MM.1S (cell line): ENCODE measurements at regions not wholly inside any gene's neighbourhood (a gene's known extent, or its start where the extent isn't known, plus 50 kb on each side); places are given as distances from the start of the nearest gene placed in this dataset.

Experiments
- DNase-seq: peaks from one replicate; pipeline ENCODE4 v3.0.0-alpha.2; 2015
- H2AFZ ChIP-seq: fragments of 300-600 bp; sonication (generic); 2 replicates; pipeline ENCODE4 v1.6.0; 2016; ENCODE audit warnings: antibody characterized with exemption, low read length
- H3F3A ChIP-seq: fragments of 300-600 bp; sonication (generic); 2 replicates; pipeline ENCODE4 v1.6.1; 2016; ENCODE audit warnings: mild to moderate bottlenecking, antibody characterized with exemption, low read length, moderate library complexity, mixed read lengths; ENCODE audit not compliant: insufficient read depth
- H3K27ac ChIP-seq: fragments of 300-600 bp; sonication (generic); 2 replicates; pipeline ENCODE4 v1.5.1; 2016; ENCODE audit warnings: mild to moderate bottlenecking, low read length
- H3K27me3 ChIP-seq: fragments of 300-600 bp; sonication (generic); replicated peaks from 2 replicates; pipeline ENCODE4 v1.6.0; 2016; ENCODE audit warnings: low read length; ENCODE audit not compliant: insufficient read depth
- H3K36me3 ChIP-seq: fragments of 300-600 bp; sonication (generic); replicated peaks from 2 replicates; pipeline ENCODE4 v1.6.1; 2016; ENCODE audit warnings: mild to moderate bottlenecking, low read length, mixed read lengths; ENCODE audit not compliant: insufficient read depth
- H3K4me1 ChIP-seq: fragments of 300-600 bp; sonication (generic); 2 replicates; pipeline ENCODE4 v1.6.1; 2016; ENCODE audit warnings: low read length, mixed read lengths
- H3K4me2 ChIP-seq: fragments of 300-600 bp; sonication (generic); 2 replicates; pipeline ENCODE4 v1.6.0; 2016; ENCODE audit warnings: low read depth, low read length
- H3K4me3 ChIP-seq: fragments of 300-600 bp; sonication (generic); 2 replicates; pipeline ENCODE4 v1.5.1; 2016; ENCODE audit warnings: low read length, mixed read lengths
- H3K79me2 ChIP-seq: fragments of 300-600 bp; sonication (generic); 2 replicates; pipeline ENCODE4 v1.6.1; 2016; ENCODE audit warnings: mixed run types, low read length, mixed read lengths
- H3K9ac ChIP-seq: fragments of 300-600 bp; sonication (generic); 2 replicates; pipeline ENCODE4 v1.6.1; 2016; ENCODE audit warnings: low read length, mixed read lengths
- H3K9me2 ChIP-seq: fragments of 300-600 bp; sonication (generic); replicated peaks from 2 replicates; pipeline ENCODE4 v1.6.1; 2016; ENCODE audit warnings: mild to moderate bottlenecking, low read length, mixed read lengths; ENCODE audit not compliant: insufficient read depth
- H3K9me3 ChIP-seq: fragments of 300-600 bp; sonication (generic); replicated peaks from 2 replicates; pipeline ENCODE4 v1.6.1; 2016; ENCODE audit warnings: mild to moderate bottlenecking, low read length, mixed read lengths; ENCODE audit not compliant: insufficient read depth
- H4K20me1 ChIP-seq: fragments of 300-600 bp; sonication (generic); 2 replicates; pipeline ENCODE4 v1.6.1; 2016; ENCODE audit warnings: mild to moderate bottlenecking, low read length, moderate library complexity, mixed read lengths; ENCODE audit not compliant: insufficient read depth
- CTCF ChIP-seq: fragments of 300-600 bp; sonication (generic); IDR thresholded peaks from 2 replicates; pipeline ENCODE4 v1.5.1; 2016; ENCODE audit warnings: antibody characterized with exemption, low read length, mixed read lengths
- EZH2 ChIP-seq: fragments of 300-600 bp; sonication (generic); optimal IDR thresholded peaks from 2 replicates; pipeline ENCODE3; 2017; ENCODE audit warnings: low read depth, mild to moderate bottlenecking, antibody characterized with exemption, low read length, mixed read lengths
- EZH2phosphoT487 ChIP-seq: fragments of 300-600 bp; sonication (generic); IDR thresholded peaks from 2 replicates; pipeline ENCODE4 v1.6.1; 2018; ENCODE audit warnings: antibody characterized with exemption, low read length

- Histone ChIP-seq H3K9me2 (no peaks in the 10 kb centered on the region), H3K9me3 (no peaks in the 10 kb centered on the region), H2AFZ (no peak overlapping the region), H3K4me1 (no peaks in the 10 kb centered on the region), H3K27ac (no peak overlapping the region), H3F3A (no peaks in the 10 kb centered on the region), H4K20me1 (no peaks in the 10 kb centered on the region), H3K36me3 (no peaks in the 10 kb centered on the region), H3K4me3 (no peak overlapping the region), H3K4me2 (no peak overlapping the region), H3K27me3 (no peaks in the 10 kb centered on the region), H3K9ac (no peak overlapping the region), H3K79me2 (no peaks in the 10 kb centered on the region)
- TF ChIP-seq CTCF (no peak), EZH2phosphoT487 (no peak)
- DNase-seq, result no peak
These were observed 432.8 kb downstream of the GJA1 start for GRCh38 chr6:121868206-121868605.

- no peak for DNase-seq
These were observed 438.1 kb downstream of the GJA1 start for GRCh38 chr6:121873595-121873994.

GRCh38 chr6:121876721-121877120 is 441.3 kb downstream of the GJA1 start:
- Histone ChIP-seq H3K27me3 (no peaks in the 10 kb centered on the region), H3K4me1 (no peaks in the 10 kb centered on the region), H3F3A (no peaks in the 10 kb centered on the region), H3K9me2 (no peaks in the 10 kb centered on the region), H4K20me1 (no peaks in the 10 kb centered on the region), H3K27ac (no peak overlapping the region), H3K4me3 (no peak overlapping the region), H3K79me2 (no peaks in the 10 kb centered on the region), H3K9ac (no peak overlapping the region), H3K36me3 (no peaks in the 10 kb centered on the region), H2AFZ (no peak overlapping the region), H3K9me3 (no peaks in the 10 kb centered on the region), H3K4me2 (no peak overlapping the region)
- no peak for DNase-seq
- no peak for TF ChIP-seq EZH2
- no peak for TF ChIP-seq CTCF
- TF ChIP-seq EZH2phosphoT487, result no peak

More at GRCh38 chr6:121873595-121873994, 438.1 kb downstream of the GJA1 start:
- Histone ChIP-seq H3F3A (no peaks in the 10 kb centered on the region), H3K9me2 (no peaks in the 10 kb centered on the region), H3K4me3 (no peak overlapping the region), H3K4me1 (no peaks in the 10 kb centered on the region), H3K79me2 (no peaks in the 10 kb centered on the region), H3K27me3 (no peaks in the 10 kb centered on the region), H3K9ac (no peak overlapping the region), H3K36me3 (no peaks in the 10 kb centered on the region), H2AFZ (no peak overlapping the region), H3K27ac (no peak overlapping the region), H3K9me3 (no peaks in the 10 kb centered on the region), H3K4me2 (no peak overlapping the region), H4K20me1 (no peaks in the 10 kb centered on the region)
- no peak for TF ChIP-seq EZH2phosphoT487
- no peak for TF ChIP-seq EZH2
- TF ChIP-seq CTCF, result no peak
